Naive B cell (primary cell): ENCODE measurements at regions not wholly inside any gene's neighbourhood (a gene's known extent, or its start where the extent isn't known, plus 50 kb on each side); places are given as distances from the start of the nearest gene placed in this dataset.
"Not testable (repeated sequence)": the region's sequence is repeated elsewhere in the genome, so short reads cannot be mapped to it uniquely, and the experiment has no call there.

ENCODE experiments used
- ATAC-seq, 2 donors: fragments of 150-1000 bp; cut with Tn5 transposase; 2 replicates each; pipeline ENCODE4 v1.10.0; 2021; ENCODE audit warnings: low read depth in 2 of 2, mild to moderate bottlenecking in 2 of 2, moderate library complexity in 2 of 2
- DNase-seq: peaks from one replicate; pipeline ENCODE4 v3.0.0; 2022
- H3K27ac Mint-ChIP-seq, 6 donors: one replicate each; pipeline ENCODE4 v1.8.0; 2020 to 2022; ENCODE audit warnings: mild to moderate bottlenecking in 6 of 6, mixed read lengths in 6 of 6, moderate library complexity in 5 of 6, inconsistent platforms in 2 of 6
- H3K27me3 Mint-ChIP-seq, 3 donors: one replicate each; pipeline ENCODE4 v1.8.0; 2021 to 2022; ENCODE audit warnings: mixed read lengths in 3 of 3, mild to moderate bottlenecking in 1 of 3
- H3K36me3 Mint-ChIP-seq, 2 donors: one replicate each; pipeline ENCODE4 v1.8.0; 2020 to 2022; ENCODE audit warnings: mixed read lengths in 2 of 2, inconsistent platforms in 1 of 2, mild to moderate bottlenecking in 1 of 2
- H3K4me1 Mint-ChIP-seq, 3 donors: one replicate each; pipeline ENCODE4 v1.8.0; 2020 to 2022; ENCODE audit warnings: mixed read lengths in 3 of 3, inconsistent platforms in 1 of 3, mild to moderate bottlenecking in 1 of 3, moderate library complexity in 1 of 3
- H3K4me3 Mint-ChIP-seq, 8 donors: one replicate each; pipeline ENCODE4 v1.8.0; 2020 to 2022; ENCODE audit warnings: mild to moderate bottlenecking in 8 of 8, mixed read lengths in 8 of 8, moderate library complexity in 8 of 8, inconsistent platforms in 2 of 8
- H3K9me3 Mint-ChIP-seq, 7 donors: one replicate each; pipeline ENCODE4 v1.8.0; 2020 to 2022; ENCODE audit warnings: mixed read lengths in 7 of 7, mild to moderate bottlenecking in 5 of 7, inconsistent platforms in 2 of 7, moderate library complexity in 1 of 7

- not testable (repeated sequence) for H3K4me1 Mint-ChIP-seq, H3K36me3 Mint-ChIP-seq, H3K27ac Mint-ChIP-seq, ATAC-seq, DNase-seq, H3K27me3 Mint-ChIP-seq, H3K4me3 Mint-ChIP-seq
- peaks cover 0 to 22% (median 9%) of the 10 kb centered on the region in 7 donors for H3K9me3 Mint-ChIP-seq
Observed at GRCh38 chr1:176396604-176397395, 66.2 kb upstream of the PAPPA2 start.

DNA sequence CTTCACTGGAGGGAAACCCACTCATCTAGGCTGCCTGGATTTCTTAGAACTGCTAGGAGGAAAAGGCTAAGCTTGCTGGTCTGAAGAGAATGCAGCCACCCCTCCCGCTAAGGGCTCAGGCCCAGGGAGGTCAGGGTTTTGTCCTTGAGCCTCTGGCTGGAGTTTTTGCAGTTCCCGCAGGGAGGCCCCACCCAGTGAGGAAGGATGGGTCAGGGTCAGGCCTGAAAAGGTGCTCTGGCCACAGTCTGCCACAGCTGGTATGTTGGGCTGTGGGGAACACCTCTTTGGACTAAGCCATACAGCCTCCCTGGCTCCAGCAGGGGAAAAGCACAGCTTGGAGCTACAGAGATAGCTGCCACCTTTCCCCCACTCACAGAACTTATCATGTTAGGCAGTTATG is 71.4 kb upstream of the PAPPA2 start:
- Mint-ChIP-seq H3K36me3 (no peaks in the 10 kb centered on the region), H3K4me3 (no peak overlapping the region), H3K27ac (no peak overlapping the region), H3K9me3 (peaks cover 2 to 20% (median 9%) of the 10 kb centered on the region in 7 donors), H3K4me1 (no peaks in the 10 kb centered on the region), H3K27me3 (no peaks in the 10 kb centered on the region)
- no peak for ATAC-seq
- no peak for DNase-seq

- Mint-ChIP-seq H3K4me3 (no peak overlapping the region), H3K36me3 (no peaks in the 10 kb centered on the region), H3K4me1 (no peaks in the 10 kb centered on the region), H3K9me3 (peaks cover 2 to 11% (median 9%) of the 10 kb centered on the region in 7 donors), H3K27me3 (peaks cover 0 to 12% (median 0%) of the 10 kb centered on the region in 3 donors), H3K27ac (no peak overlapping the region)
- no peak for ATAC-seq
- no peak for DNase-seq
Observed at GRCh38 chr1:176384841-176385240, 78.1 kb upstream of the PAPPA2 start.

- H3K4me1 Mint-ChIP-seq = no peaks in the 10 kb centered on the region
Observed at GRCh38 chr1:176382163-176382562, 80.8 kb upstream of the PAPPA2 start.

DNA sequence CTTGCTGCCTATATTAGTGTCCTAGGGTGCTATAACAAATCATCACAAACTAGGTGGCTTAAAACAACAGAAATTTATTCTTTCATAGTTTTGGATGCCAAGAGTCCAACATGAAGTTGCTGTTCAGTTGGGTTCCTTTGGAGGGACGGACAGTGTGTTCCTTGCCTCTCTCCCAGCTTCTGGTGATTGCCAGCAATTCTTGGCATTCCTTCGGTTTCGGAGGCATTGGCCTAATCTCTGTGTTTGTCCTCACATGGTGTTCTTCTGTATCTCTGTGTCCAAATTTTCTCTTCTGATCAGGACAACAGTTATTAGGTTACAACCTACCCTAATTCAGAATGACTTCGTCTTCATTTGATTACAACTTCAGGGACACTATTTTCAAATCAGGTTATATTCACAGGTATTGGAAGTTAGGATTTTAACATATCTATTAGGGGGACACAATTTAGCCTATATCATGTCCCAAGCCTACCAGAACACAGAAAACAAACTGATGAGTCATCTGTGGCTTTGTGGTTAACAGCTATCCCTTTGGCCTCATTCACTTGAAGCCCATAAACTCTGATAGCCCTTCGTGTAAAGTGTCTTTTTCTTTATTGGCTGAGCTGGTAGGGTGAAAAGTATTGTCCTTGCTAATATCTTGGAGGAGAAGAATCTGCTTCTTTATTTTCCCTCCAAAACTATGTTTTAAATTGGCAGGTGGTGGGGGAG is 83.2 kb upstream of the PAPPA2 start:
- no peak for ATAC-seq
- no peaks in the 10 kb centered on the region for H3K9me3 Mint-ChIP-seq
- H3K27ac Mint-ChIP-seq = no peak overlapping the region
- peaks cover 3 to 12% (median 8%) of the 10 kb centered on the region in 3 donors for H3K27me3 Mint-ChIP-seq
- no peaks in the 10 kb centered on the region for H3K36me3 Mint-ChIP-seq
- H3K4me3 Mint-ChIP-seq = no peak overlapping the region
- no peaks in the 10 kb centered on the region for H3K4me1 Mint-ChIP-seq
- no peak for DNase-seq

More at GRCh38 chr1:176382163-176382562, 80.8 kb upstream of the PAPPA2 start:
- Mint-ChIP-seq H3K27ac (no peak overlapping the region), H3K4me3 (no peak overlapping the region), H3K27me3 (peaks cover 3 to 12% (median 8%) of the 10 kb centered on the region in 3 donors), H3K36me3 (no peaks in the 10 kb centered on the region), H3K9me3 (peaks cover 0 to 3% (median under 1%) of the 10 kb centered on the region in 7 donors)
- ATAC-seq (no peak), DNase-seq (no peak)

- Mint-ChIP-seq H3K9me3 (no peaks in the 10 kb centered on the region), H3K4me3 (no peak overlapping the region), H3K36me3 (no peaks in the 10 kb centered on the region), H3K27ac (no peak overlapping the region), H3K4me1 (no peaks in the 10 kb centered on the region), H3K27me3 (peaks cover 6 to 8% (median 7%) of the 10 kb centered on the region in 3 donors)
- ATAC-seq = peak; percentile 30 to 50
- peak; percentile 7 for DNase-seq
Observed at GRCh38 chr1:176374967-176375569, 87.9 kb upstream of the PAPPA2 start.

DNA sequence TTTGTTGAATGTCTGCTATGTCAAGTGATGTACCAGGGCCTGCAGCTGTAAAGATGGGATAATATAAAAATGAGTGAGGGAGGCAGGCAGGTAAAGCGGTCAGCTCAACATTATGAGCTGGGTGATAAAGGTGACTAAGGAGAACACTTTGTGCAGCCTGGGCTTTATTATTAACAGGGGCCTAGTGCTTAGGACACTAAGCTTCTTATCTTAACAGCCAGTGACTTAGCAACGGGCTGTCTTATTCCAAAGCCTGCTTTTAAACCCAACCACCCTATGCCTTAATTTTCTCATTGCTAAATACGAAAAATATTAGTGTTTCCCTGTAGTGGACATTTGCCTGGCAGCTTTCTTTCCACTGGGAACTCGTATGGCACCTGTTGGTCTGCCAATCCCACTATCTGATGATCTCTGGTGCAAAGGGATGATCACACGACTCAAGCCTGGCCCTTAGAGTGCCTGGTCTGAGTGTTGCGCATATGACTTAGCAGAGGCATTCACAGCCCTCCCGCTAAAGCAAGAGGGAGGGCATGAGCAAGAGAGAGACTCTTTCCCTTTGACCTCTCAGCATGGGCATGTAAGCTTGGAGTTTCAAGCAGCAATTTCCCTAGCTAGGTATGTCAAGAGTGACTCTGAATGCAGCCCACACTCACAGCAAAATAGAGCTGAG is 98.6 kb upstream of the PAPPA2 start:
- Mint-ChIP-seq H3K4me1 (no peaks in the 10 kb centered on the region), H3K27me3 (no peaks in the 10 kb centered on the region), H3K27ac (no peak overlapping the region), H3K9me3 (peaks cover 0 to 14% (median 6%) of the 10 kb centered on the region in 7 donors), H3K36me3 (no peaks in the 10 kb centered on the region), H3K4me3 (no peak overlapping the region)
- DNase-seq (no peak), ATAC-seq (no peak)

DNA sequence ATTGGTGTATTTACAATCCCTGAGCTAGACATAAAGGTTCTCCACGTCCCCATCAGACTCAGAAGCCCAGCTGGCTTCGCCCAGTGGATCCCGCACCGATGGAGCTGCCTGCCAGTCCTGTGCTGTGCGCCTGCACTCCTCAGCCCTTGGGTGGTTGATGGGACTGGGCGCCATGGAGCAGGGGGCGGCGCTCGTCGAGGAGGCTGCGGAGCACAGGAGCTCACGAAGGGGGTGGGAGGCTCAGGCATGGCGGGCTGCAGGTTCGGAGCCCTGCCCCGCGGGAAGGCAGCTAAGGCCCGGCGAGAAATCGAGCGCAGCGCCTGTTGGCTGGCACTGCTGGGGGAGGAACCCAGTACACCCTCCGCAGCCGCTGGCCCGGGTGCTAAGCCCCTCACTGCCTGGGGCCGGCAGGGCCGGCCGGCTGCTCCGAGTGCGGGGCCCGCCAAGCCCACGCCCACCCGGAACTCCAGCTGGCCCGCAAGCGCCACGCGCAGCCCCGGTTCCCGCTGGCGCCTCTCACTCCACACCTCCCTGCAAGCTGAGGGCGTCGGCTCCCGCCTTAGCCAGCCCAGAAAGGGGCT is 113.8 kb upstream of the PAPPA2 start:
- H3K36me3 Mint-ChIP-seq, H3K4me1 Mint-ChIP-seq, ATAC-seq, H3K4me3 Mint-ChIP-seq, DNase-seq, H3K27ac Mint-ChIP-seq, H3K27me3 Mint-ChIP-seq: not testable (repeated sequence)
- peaks cover 15 to 36% (median 23%) of the 10 kb centered on the region in 7 donors for H3K9me3 Mint-ChIP-seq

DNA sequence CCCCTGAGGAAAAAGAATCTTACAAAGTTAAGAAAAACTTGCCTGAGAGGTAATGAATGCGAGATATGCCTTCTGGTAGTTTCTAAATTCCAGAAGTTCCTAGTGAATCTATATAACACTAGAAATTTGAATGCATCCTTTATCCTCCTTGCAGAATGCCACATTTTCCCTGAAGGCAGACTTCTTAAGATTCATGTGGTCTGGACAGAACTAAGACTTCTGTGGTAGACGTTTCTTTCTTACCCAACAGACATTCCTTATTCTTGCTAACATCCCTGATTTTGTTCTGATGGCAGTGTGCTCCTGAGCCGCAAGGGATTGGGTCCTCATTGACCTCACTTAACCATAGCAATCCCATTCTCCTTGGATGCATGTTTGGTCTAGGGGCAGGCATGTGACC is 121.3 kb upstream of the PAPPA2 start:
- DNase-seq (no peak), ATAC-seq (no peak)
- H3K4me3 Mint-ChIP-seq = no peak overlapping the region
- H3K27ac Mint-ChIP-seq = peak overlapping the region in 1 of 6 donors; percentile 20
- peaks cover 11 to 31% (median 24%) of the 10 kb centered on the region in 7 donors for H3K9me3 Mint-ChIP-seq
- H3K4me1 Mint-ChIP-seq = no peaks in the 10 kb centered on the region
- peaks cover 0 to 7% (median 0%) of the 10 kb centered on the region in 3 donors for H3K27me3 Mint-ChIP-seq
- H3K36me3 Mint-ChIP-seq = peaks cover 0 to 14% of the 10 kb centered on the region in 2 donors

GRCh38 chr1:176338877-176339276 is 124.1 kb upstream of the PAPPA2 start:
- ATAC-seq (no peak), DNase-seq (no peak)
- Mint-ChIP-seq H3K36me3 (peaks cover 0 to 5% of the 10 kb centered on the region in 2 donors), H3K27me3 (peaks cover 0 to 7% (median 0%) of the 10 kb centered on the region in 3 donors), H3K4me3 (no peak overlapping the region), H3K4me1 (no peaks in the 10 kb centered on the region), H3K27ac (no peak overlapping the region), H3K9me3 (peaks cover under 1 to 15% (median 5%) of the 10 kb centered on the region in 7 donors)

DNA sequence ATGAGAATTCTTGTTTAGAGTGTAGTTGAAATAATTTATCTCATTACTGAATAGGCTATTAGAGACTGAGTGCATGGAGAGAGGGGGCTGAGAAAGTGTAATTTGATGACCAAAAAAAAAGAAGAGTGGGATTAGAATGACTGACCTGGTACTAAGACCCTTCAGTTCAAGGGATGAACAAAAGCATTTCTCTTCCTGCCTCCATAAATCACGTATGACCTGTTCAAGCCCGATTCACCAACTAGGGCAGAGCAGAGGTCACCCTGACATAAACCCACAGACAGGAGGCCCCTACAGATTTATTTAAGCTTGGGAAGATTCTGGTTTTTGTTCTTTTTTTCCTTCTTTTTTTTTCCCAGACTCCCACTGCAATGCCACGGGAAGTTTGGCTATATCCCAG is 123.7 kb upstream of the COP1 start:
- Mint-ChIP-seq H3K27me3 (no peaks in the 10 kb centered on the region), H3K27ac (no peak overlapping the region), H3K4me3 (no peak overlapping the region), H3K36me3 (no peaks in the 10 kb centered on the region), H3K9me3 (peaks cover 0 to 8% (median 3%) of the 10 kb centered on the region in 7 donors), H3K4me1 (no peaks in the 10 kb centered on the region)
- DNase-seq = no peak
- no peak for ATAC-seq

GRCh38 chr1:176325664-176326063 is 118.6 kb upstream of the COP1 start:
- Mint-ChIP-seq H3K9me3 (peaks cover 0 to 6% (median 0%) of the 10 kb centered on the region in 7 donors), H3K36me3 (no peaks in the 10 kb centered on the region), H3K27me3 (peaks cover 0 to 6% (median 4%) of the 10 kb centered on the region in 3 donors), H3K27ac (no peak overlapping the region), H3K4me3 (no peak overlapping the region), H3K4me1 (no peaks in the 10 kb centered on the region)
- ATAC-seq (no peak), DNase-seq (no peak)

GRCh38 chr1:176323472-176323871 is 116.4 kb upstream of the COP1 start:
- no peak overlapping the region for H3K4me3 Mint-ChIP-seq
- peaks cover 0 to 8% (median 6%) of the 10 kb centered on the region in 3 donors for H3K27me3 Mint-ChIP-seq

More at GRCh38 chr1:176323472-176323871, 116.4 kb upstream of the COP1 start:
- no peak overlapping the region for H3K27ac Mint-ChIP-seq
- no peaks in the 10 kb centered on the region for H3K4me1 Mint-ChIP-seq
- DNase-seq = no peak
- H3K9me3 Mint-ChIP-seq = peaks cover 0 to 6% (median 0%) of the 10 kb centered on the region in 7 donors
- no peak for ATAC-seq
- no peaks in the 10 kb centered on the region for H3K36me3 Mint-ChIP-seq
